Astrocyte (in vitro differentiated cells and primary cell): ENCODE measurements at regions not wholly inside any gene's neighbourhood (a gene's known extent, or its start where the extent isn't known, plus 50 kb on each side); places are given as distances from the start of the nearest gene placed in this dataset.

Experiments used
- DNase-seq: peaks from one replicate; pipeline ENCODE4 v3.0.0-alpha.2; 2010; ENCODE audit warnings: low read depth
- FAIRE-seq: peaks from 2 replicates; lab custom pipeline; 2011; peaks lifted over from hg19 to GRCh38; lab: Jason Lieb, UNC
- H2AFZ ChIP-seq: 2 replicates; pipeline ENCODE4 v1.6.0; 2012; ENCODE audit warnings: low read depth, low read length, inconsistent platforms
- H3K27ac ChIP-seq: 2 replicates; pipeline ENCODE4 v1.5.1; 2011; ENCODE audit warnings: low read depth, low read length, inconsistent platforms
- H3K27me3 ChIP-seq: 2 replicates; pipeline ENCODE4 v1.6.0; 2011; ENCODE audit warnings: low read length, inconsistent platforms; ENCODE audit not compliant: insufficient read depth
- H3K36me3 ChIP-seq: 2 replicates; pipeline ENCODE4 v1.5.1; 2011; ENCODE audit warnings: low read length, inconsistent platforms; ENCODE audit not compliant: insufficient read depth
- H3K4me1 ChIP-seq: 2 replicates; pipeline ENCODE4 v1.5.1; 2011; ENCODE audit warnings: low read length, inconsistent platforms; ENCODE audit not compliant: insufficient read depth
- H3K4me2 ChIP-seq: 2 replicates; pipeline ENCODE4 v1.6.0; 2012; ENCODE audit warnings: low read length, inconsistent platforms
- H3K4me3 ChIP-seq: 2 replicates; pipeline ENCODE4 v1.5.1; 2011; ENCODE audit warnings: low read depth, mild to moderate bottlenecking, low read length, inconsistent platforms; ENCODE audit not compliant: insufficient read depth
- H3K79me2 ChIP-seq: 2 replicates; pipeline ENCODE4 v1.6.0; 2012; ENCODE audit warnings: mild to moderate bottlenecking, low read length, inconsistent platforms; ENCODE audit not compliant: insufficient read depth
- H3K9ac ChIP-seq: 2 replicates; pipeline ENCODE4 v1.6.0; 2012; ENCODE audit warnings: mild to moderate bottlenecking, low read length, inconsistent platforms
- H3K9me3 ChIP-seq: 2 replicates; pipeline ENCODE4 v1.5.1; 2012; ENCODE audit warnings: low read depth, mild to moderate bottlenecking, low read length, inconsistent platforms; ENCODE audit not compliant: insufficient read depth
- H4K20me1 ChIP-seq: 2 replicates; pipeline ENCODE4 v1.6.0; 2012; ENCODE audit warnings: low read length, inconsistent platforms; ENCODE audit not compliant: insufficient read depth
- H3K27ac Mint-ChIP-seq: one replicate; pipeline ENCODE4 v1.8.0; 2021; ENCODE audit warnings: mild to moderate bottlenecking, mixed read lengths; ENCODE audit not compliant: unreplicated experiment
- H3K27me3 Mint-ChIP-seq: one replicate; pipeline ENCODE4 v1.8.0; 2021; ENCODE audit warnings: low read depth, mixed read lengths; ENCODE audit not compliant: unreplicated experiment
- H3K36me3 Mint-ChIP-seq: one replicate; pipeline ENCODE4 v1.8.0; 2021; ENCODE audit warnings: low read depth, mixed read lengths; ENCODE audit not compliant: unreplicated experiment
- H3K4me1 Mint-ChIP-seq: one replicate; pipeline ENCODE4 v1.8.0; 2021; ENCODE audit warnings: low read depth, mixed read lengths; ENCODE audit not compliant: unreplicated experiment
- H3K4me3 Mint-ChIP-seq: one replicate; pipeline ENCODE4 v1.8.0; 2021; ENCODE audit warnings: mild to moderate bottlenecking, moderate library complexity, mixed read lengths; ENCODE audit not compliant: unreplicated experiment
- H3K9me3 Mint-ChIP-seq: one replicate; pipeline ENCODE4 v1.8.0; 2021; ENCODE audit warnings: mild to moderate bottlenecking, mixed read lengths; ENCODE audit not compliant: unreplicated experiment
- EZH2 ChIP-seq: IDR thresholded peaks from 2 replicates; pipeline ENCODE4 v1.6.1; 2012; ENCODE audit warnings: mild to moderate bottlenecking, low read length, inconsistent platforms; ENCODE audit not compliant: insufficient read depth
- TF ChIP-seq, protein P1 (sequence below): IDR thresholded peaks from 2 replicates; pipeline ENCODE4 v1.5.1; 2011; ENCODE audit warnings: low read depth, mild to moderate bottlenecking, inconsistent platforms, low read length, moderate library complexity; ENCODE audit not compliant: insufficient read depth

- Histone ChIP-seq H3K79me2 (no peaks in the 10 kb centered on the region), H3K9me3 (no peaks in the 10 kb centered on the region), H3K27ac (no peak overlapping the region), H3K27me3 (no peaks in the 10 kb centered on the region), H3K4me2 (no peak overlapping the region), H3K36me3 (no peaks in the 10 kb centered on the region), H4K20me1 (no peaks in the 10 kb centered on the region), H3K4me3 (no peak overlapping the region), H3K9ac (no peak overlapping the region), H2AFZ (no peak overlapping the region), H3K4me1 (no peaks in the 10 kb centered on the region)
- Mint-ChIP-seq H3K4me1 (peaks cover 29% of the 10 kb centered on the region), H3K27ac (peak overlapping the region; percentile 63), H3K27me3 (no peaks in the 10 kb centered on the region), H3K9me3 (no peaks in the 10 kb centered on the region), H3K36me3 (no peaks in the 10 kb centered on the region), H3K4me3 (no peak overlapping the region)
- TF ChIP-seq EZH2: no peak
- TF ChIP-seq, protein P1, sequence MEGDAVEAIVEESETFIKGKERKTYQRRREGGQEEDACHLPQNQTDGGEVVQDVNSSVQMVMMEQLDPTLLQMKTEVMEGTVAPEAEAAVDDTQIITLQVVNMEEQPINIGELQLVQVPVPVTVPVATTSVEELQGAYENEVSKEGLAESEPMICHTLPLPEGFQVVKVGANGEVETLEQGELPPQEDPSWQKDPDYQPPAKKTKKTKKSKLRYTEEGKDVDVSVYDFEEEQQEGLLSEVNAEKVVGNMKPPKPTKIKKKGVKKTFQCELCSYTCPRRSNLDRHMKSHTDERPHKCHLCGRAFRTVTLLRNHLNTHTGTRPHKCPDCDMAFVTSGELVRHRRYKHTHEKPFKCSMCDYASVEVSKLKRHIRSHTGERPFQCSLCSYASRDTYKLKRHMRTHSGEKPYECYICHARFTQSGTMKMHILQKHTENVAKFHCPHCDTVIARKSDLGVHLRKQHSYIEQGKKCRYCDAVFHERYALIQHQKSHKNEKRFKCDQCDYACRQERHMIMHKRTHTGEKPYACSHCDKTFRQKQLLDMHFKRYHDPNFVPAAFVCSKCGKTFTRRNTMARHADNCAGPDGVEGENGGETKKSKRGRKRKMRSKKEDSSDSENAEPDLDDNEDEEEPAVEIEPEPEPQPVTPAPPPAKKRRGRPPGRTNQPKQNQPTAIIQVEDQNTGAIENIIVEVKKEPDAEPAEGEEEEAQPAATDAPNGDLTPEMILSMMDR: no peak
- peak; percentile 4 for DNase-seq
- FAIRE-seq: no peak
Observed at GRCh38 chr13:38542601-38543000, 144.3 kb upstream of the FREM2 start.

DNA sequence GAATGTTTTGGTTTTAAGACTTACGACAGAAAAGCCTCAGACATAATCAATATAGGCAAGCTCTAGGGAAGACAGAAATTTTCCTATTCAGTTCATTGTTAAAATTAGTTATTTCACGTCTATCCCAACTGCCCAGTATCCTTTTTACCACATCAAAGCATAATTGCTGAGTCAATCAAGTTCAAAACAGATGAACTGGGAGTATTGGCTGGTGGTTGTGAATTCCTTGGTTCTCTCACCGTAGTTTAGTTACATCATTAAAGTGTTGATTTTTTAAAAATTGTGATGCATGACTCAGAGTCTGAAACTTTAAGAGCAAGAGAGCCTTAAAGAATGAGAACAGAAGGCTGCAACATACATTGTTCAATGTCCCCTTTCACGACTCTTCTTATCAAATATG is 143.3 kb upstream of the FREM2 start:
- H3K4me1 ChIP-seq: no peaks in the 10 kb centered on the region
- H3K27me3 Mint-ChIP-seq: no peaks in the 10 kb centered on the region
- H3K36me3 Mint-ChIP-seq: no peaks in the 10 kb centered on the region
- H3K9me3 ChIP-seq: no peaks in the 10 kb centered on the region
- H2AFZ ChIP-seq: no peak overlapping the region
- H3K4me2 ChIP-seq: no peak overlapping the region
- H3K36me3 ChIP-seq: no peaks in the 10 kb centered on the region
- peaks cover 29% of the 10 kb centered on the region for H3K4me1 Mint-ChIP-seq
- no peak overlapping the region for H3K27ac ChIP-seq
- H3K79me2 ChIP-seq: no peaks in the 10 kb centered on the region
- H3K4me3 ChIP-seq: no peak overlapping the region
- DNase-seq (peak; percentile 64), FAIRE-seq (no peak)
- H3K9ac ChIP-seq: no peak overlapping the region
- no peaks in the 10 kb centered on the region for H4K20me1 ChIP-seq
- no peaks in the 10 kb centered on the region for H3K27me3 ChIP-seq
- peak overlapping the region; percentile 75 for H3K27ac Mint-ChIP-seq
- no peak overlapping the region for H3K4me3 Mint-ChIP-seq
- no peak for TF ChIP-seq EZH2
- TF ChIP-seq, protein P1: no peak
- H3K9me3 Mint-ChIP-seq: no peaks in the 10 kb centered on the region

DNA sequence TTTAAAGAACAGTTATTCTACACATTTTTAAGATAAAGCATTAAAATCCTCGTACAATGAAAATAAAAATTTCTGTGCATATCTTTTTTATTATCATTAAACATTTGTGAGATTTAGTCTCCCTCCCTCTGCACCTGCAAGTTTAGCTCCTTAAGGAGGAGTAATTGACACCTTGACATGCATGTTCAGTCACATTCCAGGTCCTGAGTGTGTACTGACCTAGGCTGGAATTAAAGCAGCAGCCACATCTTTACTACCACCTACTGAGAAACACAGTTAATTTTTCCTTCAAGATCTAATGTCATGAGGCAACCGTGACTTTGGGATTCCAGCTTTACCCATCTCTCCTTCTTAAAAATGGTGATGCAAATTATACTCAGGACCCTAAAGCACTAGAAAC is 123.1 kb upstream of the FREM2 start:
- Histone ChIP-seq H3K4me2 (no peak overlapping the region), H3K27me3 (no peaks in the 10 kb centered on the region), H3K79me2 (no peaks in the 10 kb centered on the region), H3K4me3 (no peak overlapping the region), H3K36me3 (no peaks in the 10 kb centered on the region), H3K9ac (no peak overlapping the region), H3K4me1 (no peaks in the 10 kb centered on the region), H3K27ac (no peak overlapping the region), H2AFZ (no peak overlapping the region), H4K20me1 (no peaks in the 10 kb centered on the region), H3K9me3 (no peaks in the 10 kb centered on the region)
- FAIRE-seq (no peak), DNase-seq (no peak)
- no peak overlapping the region for H3K4me3 Mint-ChIP-seq
- no peaks in the 10 kb centered on the region for H3K27me3 Mint-ChIP-seq
- no peaks in the 10 kb centered on the region for H3K4me1 Mint-ChIP-seq
- no peak for TF ChIP-seq EZH2
- TF ChIP-seq, protein P1: no peak
- H3K36me3 Mint-ChIP-seq: no peaks in the 10 kb centered on the region
- H3K9me3 Mint-ChIP-seq: peaks cover 2% of the 10 kb centered on the region
- no peak overlapping the region for H3K27ac Mint-ChIP-seq
